ENCODE measurements at regions not wholly inside any gene's neighbourhood (a gene's known extent, or its start where the extent isn't known, plus 50 kb on each side); places are given as distances from the start of the nearest gene placed in this dataset.

GRCh38 chr3:106640353-106640752 lies 736.9 kb upstream of the CCDC54 start:
- ATAC-seq (ENCODE audit: insufficient read depth, low FRiP score): no peak
- WGBS, 2 donors: 74 to 77% methylated on average over 1 of the region's 1 CpG
- no peak for TF ChIP-seq CTCF (IDR thresholded peaks at IDR 0.05; ENCODE audit: control extremely low read depth, extremely low read depth)

GRCh38 chr3:106642161-106642560 lies 735.1 kb upstream of the CCDC54 start:
- ATAC-seq (ENCODE audit: insufficient read depth, low FRiP score) (no peak), DNase-seq (no peak)
- Histone ChIP-seq H3K27me3 (ENCODE audit: control insufficient read depth in 3 of 3, insufficient read depth in 3 of 3, low read length in 2 of 3) (no peaks in the 10 kb centered on the region), H3K27ac (ENCODE audit: low read depth in 1 of 2, low read length in 1 of 2) (no peak overlapping the region), H3K4me3 (no peak overlapping the region), H3K9ac (ENCODE audit: insufficient read depth in 1 of 2, low read length in 2 of 2) (no peak overlapping the region), H3K4me1 (ENCODE audit: control insufficient read depth in 5 of 5, insufficient read depth in 5 of 5, low read length in 5 of 5) (no peaks in the 10 kb centered on the region), H3K9me3 (ENCODE audit: control insufficient read depth in 4 of 4, insufficient read depth in 3 of 4, low read length in 3 of 4) (peaks cover 0 to 6% (median 0%) of the 10 kb centered on the region in 4 donors), H3K36me3 (ENCODE audit: control insufficient read depth in 4 of 4, insufficient read depth in 4 of 4, low read length in 4 of 4) (no peaks in the 10 kb centered on the region)
- no peak for TF ChIP-seq CTCF (IDR thresholded peaks at IDR 0.05; ENCODE audit: control extremely low read depth, extremely low read depth)

More at GRCh38 chr3:106640353-106640752, 736.9 kb upstream of the CCDC54 start:
- Histone ChIP-seq H3K9ac (ENCODE audit: insufficient read depth in 1 of 2, low read length in 2 of 2) (no peak overlapping the region), H3K27me3 (ENCODE audit: control insufficient read depth in 3 of 3, insufficient read depth in 3 of 3, low read length in 2 of 3) (no peaks in the 10 kb centered on the region), H3K4me3 (no peak overlapping the region), H3K36me3 (ENCODE audit: control insufficient read depth in 4 of 4, insufficient read depth in 4 of 4, low read length in 4 of 4) (no peaks in the 10 kb centered on the region), H3K9me3 (ENCODE audit: control insufficient read depth in 4 of 4, insufficient read depth in 3 of 4, low read length in 3 of 4) (peaks cover 0 to 6% (median 0%) of the 10 kb centered on the region in 4 donors), H3K27ac (ENCODE audit: low read depth in 1 of 2, low read length in 1 of 2) (no peak overlapping the region), H3K4me1 (ENCODE audit: control insufficient read depth in 5 of 5, insufficient read depth in 5 of 5, low read length in 5 of 5) (no peaks in the 10 kb centered on the region)
- DNase-seq: no peak

- Histone ChIP-seq H3K27me3 (ENCODE audit: control insufficient read depth in 3 of 3, insufficient read depth in 3 of 3, low read length in 2 of 3) (no peaks in the 10 kb centered on the region), H3K9ac (ENCODE audit: insufficient read depth in 1 of 2, low read length in 2 of 2) (no peak overlapping the region), H3K4me1 (ENCODE audit: control insufficient read depth in 5 of 5, insufficient read depth in 5 of 5, low read length in 5 of 5) (no peaks in the 10 kb centered on the region), H3K27ac (ENCODE audit: low read depth in 1 of 2, low read length in 1 of 2) (no peak overlapping the region), H3K9me3 (ENCODE audit: control insufficient read depth in 4 of 4, insufficient read depth in 3 of 4, low read length in 3 of 4) (peaks cover 0 to 6% (median 0%) of the 10 kb centered on the region in 4 donors), H3K36me3 (ENCODE audit: control insufficient read depth in 4 of 4, insufficient read depth in 4 of 4, low read length in 4 of 4) (no peaks in the 10 kb centered on the region), H3K4me3 (no peak overlapping the region)
- WGBS, 2 donors: 97 to 99% methylated on average over 30 to 33 of the region's 33 CpGs
- ATAC-seq (ENCODE audit: insufficient read depth, low FRiP score) (no peak), DNase-seq (no peak)
- no peak for TF ChIP-seq CTCF (IDR thresholded peaks at IDR 0.05; ENCODE audit: control extremely low read depth, extremely low read depth)
These were observed 733.5 kb upstream of the CCDC54 start for GRCh38 chr3:106643684-106644161.

GRCh38 chr3:106673926-106674569 lies 703.2 kb upstream of the CCDC54 start:
- Histone ChIP-seq H3K4me3 (no peak overlapping the region), H3K27me3 (ENCODE audit: control insufficient read depth in 3 of 3, insufficient read depth in 3 of 3, low read length in 2 of 3) (no peaks in the 10 kb centered on the region), H3K4me1 (ENCODE audit: control insufficient read depth in 5 of 5, insufficient read depth in 5 of 5, low read length in 5 of 5) (peaks cover 0 to 3% (median 0%) of the 10 kb centered on the region in 5 donors), H3K9me3 (ENCODE audit: control insufficient read depth in 4 of 4, insufficient read depth in 3 of 4, low read length in 3 of 4) (no peaks in the 10 kb centered on the region), H3K36me3 (ENCODE audit: control insufficient read depth in 4 of 4, insufficient read depth in 4 of 4, low read length in 4 of 4) (no peaks in the 10 kb centered on the region), H3K9ac (ENCODE audit: insufficient read depth in 1 of 2, low read length in 2 of 2) (no peak overlapping the region), H3K27ac (ENCODE audit: low read depth in 1 of 2, low read length in 1 of 2) (no peak overlapping the region)
- no peak for TF ChIP-seq CTCF (IDR thresholded peaks at IDR 0.05; ENCODE audit: control extremely low read depth, extremely low read depth)
- DNase-seq (no peak), ATAC-seq (ENCODE audit: insufficient read depth, low FRiP score) (no peak)
- WGBS, 2 donors: 86 to 91% methylated on average over 2 of the region's 2 CpGs
